ENCODE measurements at regions not wholly inside any gene's neighbourhood (a gene's known extent, or its start where the extent isn't known, plus 50 kb on each side); places are given as distances from the start of the nearest gene placed in this dataset.

- DNase-seq (ENCODE audit: low read depth, low spot score) (no peak), FAIRE-seq (no peak), ATAC-seq (no peak)
- H3K9me3 ChIP-seq (replicated peaks; ENCODE audit: control insufficient read depth, insufficient read depth, low read length) = no peaks in the 10 kb centered on the region
- CTCF ChIA-PET = interaction anchor here (0.8 kb wide), 1 partner anchor 8 kb away, joined by 3 read pairs; no protein-coding TSS in a partner anchor
- 54% methylated on average over 6 of the region's 6 CpGs for WGBS (ENCODE audit: insufficient coverage, insufficient replicate concordance, low lambda C conversion rate, missing lambda C conversion rate)
- H3K27me3 ChIP-seq (replicated peaks in 1 of 2; ENCODE audit: control insufficient read depth in 2 of 2, insufficient read depth in 2 of 2, low read length in 1 of 2) = peaks cover 0 to 2% of the 10 kb centered on the region in 2 experiments; a peak in 1 of 4 replicates
- H3K36me3 ChIP-seq (ENCODE audit: control insufficient read depth in 2 of 2, insufficient read depth in 2 of 2, low read length in 1 of 2) = no peaks in the 10 kb centered on the region
- POLR2A ChIA-PET = interaction anchor here (0.6 to 0.7 kb wide), 2 partner anchors 9 to 236 kb away, joined by 5 to 6 read pairs; no protein-coding TSS in a partner anchor
- no peaks in the 10 kb centered on the region for H3K4me1 ChIP-seq (ENCODE audit: control insufficient read depth, insufficient read depth, low read length)
- H3K9ac ChIP-seq (ENCODE audit: control insufficient read depth, insufficient read depth, low read length) = no peak overlapping the region
- intact Hi-C loops (cut with micrococcal nuclease; ENCODE audit: unreplicated experiment) = no loop called here
- H2AFZ ChIP-seq (ENCODE audit: control insufficient read depth, low read depth, low read length) = no peak overlapping the region
- H3K4me2 ChIP-seq (ENCODE audit: control insufficient read depth, insufficient read depth) = no peak overlapping the region
- no peak overlapping the region for H3K4me3 ChIP-seq
- no peak overlapping the region for H3K27ac ChIP-seq (ENCODE audit: control insufficient read depth, insufficient read depth)
- RAD21 ChIA-PET (ENCODE audit: unreplicated experiment) = no interaction called here
- in situ Hi-C loops (cut with MboI) = no loop called here
- BruUV-seq (replicated peaks) = no TSS peak
- TF ChIP-seq HDGF (IDR thresholded peaks at IDR 0.05) = no peak
- TF ChIP-seq NFYB (IDR thresholded peaks at IDR 0.05; ENCODE audit: insufficient read depth, low read depth, low read length) = no peak
- no peak for TF ChIP-seq RUNX3 (IDR thresholded peaks at IDR 0.05; ENCODE audit: low read length)
- TF ChIP-seq TARDBP (IDR thresholded peaks at IDR 0.05; ENCODE audit: borderline replicate concordance) = no peak
- TF ChIP-seq STAT3 (IDR thresholded peaks at IDR 0.05; ENCODE audit: low read depth, low read length) = no peak
- no peak for TF ChIP-seq MYC (IDR thresholded peaks at IDR 0.05; ENCODE audit: insufficient read depth, insufficient read length, insufficient replicate concordance, low read length, severe bottlenecking)
- SMC1A ChIA-PET (ENCODE audit: uncharacterized antibody, unreplicated experiment) = interaction anchor here (0.6 to 1.3 kb wide), 3 partner anchors 37 to 398 kb away, joined by 3 read pairs; no protein-coding TSS in a partner anchor
- H3K79me2 ChIP-seq (ENCODE audit: control insufficient read depth, insufficient read depth, low read length) = no peaks in the 10 kb centered on the region
- no peaks in the 10 kb centered on the region for H4K20me1 ChIP-seq (ENCODE audit: control insufficient read depth, insufficient read depth)
Measured at GRCh38 chr11:128234143-128234542, 353.2 kb downstream of the ETS1 start.

DNA sequence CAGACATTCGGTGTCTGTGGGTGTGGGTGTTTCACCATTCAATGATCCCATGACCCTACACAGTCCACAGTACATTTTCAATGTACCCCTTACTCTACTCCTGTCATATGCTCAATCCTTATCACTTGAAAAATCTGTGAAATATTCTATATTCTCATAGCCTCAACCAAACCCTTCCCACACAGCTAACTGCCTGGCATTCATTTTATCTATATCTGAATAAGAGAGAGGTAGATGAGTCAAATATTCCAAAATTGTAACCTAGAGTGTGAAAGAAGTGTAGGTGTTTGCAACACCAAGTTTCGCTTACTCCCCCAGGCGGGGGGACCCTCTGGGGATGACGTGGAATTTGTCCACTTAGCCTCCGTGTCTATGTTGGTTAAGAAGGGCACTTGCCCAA lies 354.8 kb downstream of the ETS1 start:
- POLR2A ChIA-PET = no interaction called here
- Histone ChIP-seq H3K27me3 (replicated peaks in 1 of 2; ENCODE audit: control insufficient read depth in 2 of 2, insufficient read depth in 2 of 2, low read length in 1 of 2) (peaks cover 0 to 2% of the 10 kb centered on the region in 2 experiments; a peak in 1 of 4 replicates), H3K4me2 (ENCODE audit: control insufficient read depth, insufficient read depth) (no peak overlapping the region), H3K79me2 (ENCODE audit: control insufficient read depth, insufficient read depth, low read length) (no peaks in the 10 kb centered on the region), H3K9me3 (replicated peaks; ENCODE audit: control insufficient read depth, insufficient read depth, low read length) (no peaks in the 10 kb centered on the region), H3K36me3 (ENCODE audit: control insufficient read depth in 2 of 2, insufficient read depth in 2 of 2, low read length in 1 of 2) (no peaks in the 10 kb centered on the region), H3K4me1 (ENCODE audit: control insufficient read depth, insufficient read depth, low read length) (no peaks in the 10 kb centered on the region), H2AFZ (ENCODE audit: control insufficient read depth, low read depth, low read length) (no peak overlapping the region), H3K4me3 (no peak overlapping the region), H3K9ac (ENCODE audit: control insufficient read depth, insufficient read depth, low read length) (no peak overlapping the region), H3K27ac (ENCODE audit: control insufficient read depth, insufficient read depth) (no peak overlapping the region), H4K20me1 (ENCODE audit: control insufficient read depth, insufficient read depth) (no peaks in the 10 kb centered on the region)
- TF ChIP-seq GATAD2B (conservative IDR thresholded peaks at IDR 0.05; ENCODE audit: low read depth) (no peak), SIX5 (IDR thresholded peaks at IDR 0.05; ENCODE audit: low read depth, low read length, severe bottlenecking) (no peak), PAX5 (IDR thresholded peaks at IDR 0.05; ENCODE audit: borderline replicate concordance, low read depth, low read length) (no peak), CHD4 (IDR thresholded peaks at IDR 0.05) (no peak), JUNB (IDR thresholded peaks at IDR 0.05) (no peak), ZSCAN29 (IDR thresholded peaks at IDR 0.05) (no peak), KDM1A (IDR thresholded peaks at IDR 0.05; ENCODE audit: borderline replicate concordance) (no peak), SMC3 (IDR thresholded peaks at IDR 0.05; ENCODE audit: borderline replicate concordance, low read length) (no peak), RELA (IDR thresholded peaks at IDR 0.05; ENCODE audit: borderline replicate concordance, partially characterized antibody) (no peak), ESRRA (IDR thresholded peaks at IDR 0.05; ENCODE audit: low read length) (no peak)
- TF ChIP-seq, protein P1, sequence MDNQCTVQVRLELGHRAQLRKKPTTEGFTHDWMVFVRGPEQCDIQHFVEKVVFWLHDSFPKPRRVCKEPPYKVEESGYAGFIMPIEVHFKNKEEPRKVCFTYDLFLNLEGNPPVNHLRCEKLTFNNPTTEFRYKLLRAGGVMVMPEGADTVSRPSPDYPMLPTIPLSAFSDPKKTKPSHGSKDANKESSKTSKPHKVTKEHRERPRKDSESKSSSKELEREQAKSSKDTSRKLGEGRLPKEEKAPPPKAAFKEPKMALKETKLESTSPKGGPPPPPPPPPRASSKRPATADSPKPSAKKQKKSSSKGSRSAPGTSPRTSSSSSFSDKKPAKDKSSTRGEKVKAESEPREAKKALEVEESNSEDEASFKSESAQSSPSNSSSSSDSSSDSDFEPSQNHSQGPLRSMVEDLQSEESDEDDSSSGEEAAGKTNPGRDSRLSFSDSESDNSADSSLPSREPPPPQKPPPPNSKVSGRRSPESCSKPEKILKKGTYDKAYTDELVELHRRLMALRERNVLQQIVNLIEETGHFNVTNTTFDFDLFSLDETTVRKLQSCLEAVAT (IDR thresholded peaks at IDR 0.05) = no peak
- TF ChIP-seq, protein P2, sequence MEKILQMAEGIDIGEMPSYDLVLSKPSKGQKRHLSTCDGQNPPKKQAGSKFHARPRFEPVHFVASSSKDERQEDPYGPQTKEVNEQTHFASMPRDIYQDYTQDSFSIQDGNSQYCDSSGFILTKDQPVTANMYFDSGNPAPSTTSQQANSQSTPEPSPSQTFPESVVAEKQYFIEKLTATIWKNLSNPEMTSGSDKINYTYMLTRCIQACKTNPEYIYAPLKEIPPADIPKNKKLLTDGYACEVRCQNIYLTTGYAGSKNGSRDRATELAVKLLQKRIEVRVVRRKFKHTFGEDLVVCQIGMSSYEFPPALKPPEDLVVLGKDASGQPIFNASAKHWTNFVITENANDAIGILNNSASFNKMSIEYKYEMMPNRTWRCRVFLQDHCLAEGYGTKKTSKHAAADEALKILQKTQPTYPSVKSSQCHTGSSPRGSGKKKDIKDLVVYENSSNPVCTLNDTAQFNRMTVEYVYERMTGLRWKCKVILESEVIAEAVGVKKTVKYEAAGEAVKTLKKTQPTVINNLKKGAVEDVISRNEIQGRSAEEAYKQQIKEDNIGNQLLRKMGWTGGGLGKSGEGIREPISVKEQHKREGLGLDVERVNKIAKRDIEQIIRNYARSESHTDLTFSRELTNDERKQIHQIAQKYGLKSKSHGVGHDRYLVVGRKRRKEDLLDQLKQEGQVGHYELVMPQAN (conservative IDR thresholded peaks at IDR 0.05) = no peak
- in situ Hi-C loops (cut with MboI) (no loop called here), intact Hi-C loops (cut with micrococcal nuclease; ENCODE audit: unreplicated experiment) (no loop called here)
- SMC1A ChIA-PET (ENCODE audit: uncharacterized antibody, unreplicated experiment) = no interaction called here
- RAD21 ChIA-PET (ENCODE audit: unreplicated experiment) = no interaction called here
- BruUV-seq (replicated peaks) = no TSS peak
- FAIRE-seq (no peak), ATAC-seq (peak; percentile 30), DNase-seq (ENCODE audit: low read depth, low spot score) (no peak)
- CTCF ChIA-PET = no interaction called here
- WGBS (ENCODE audit: insufficient coverage, insufficient replicate concordance, low lambda C conversion rate, missing lambda C conversion rate) = 32% methylated on average over 5 of the region's 5 CpGs

Measured in GM12878 (cell line).